Upper lobe of left lung (tissue), 4 donors: ENCODE measurements at regions not wholly inside any gene's neighbourhood (a gene's known extent, or its start where the extent isn't known, plus 50 kb on each side); places are given as distances from the start of the nearest gene placed in this dataset.

Source experiments
- EP300 ChIP-seq, 4 donors: sonication (generic); formaldehyde crosslinking; IDR thresholded peaks; one replicate each; pipeline ENCODE4 v1.5.1; 2017; ENCODE audit warnings: antibody characterized with exemption in 4 of 4, control low read depth in 2 of 4
- POLR2A ChIP-seq, 4 donors: fragments of 450-650 bp; IDR thresholded peaks; one replicate each; pipeline ENCODE4 v1.5.1; 2016 to 2017; ENCODE audit warnings: antibody characterized with exemption in 4 of 4, mild to moderate bottlenecking in 2 of 4
- POLR2AphosphoS5 ChIP-seq, 2 donors: sonication (generic); formaldehyde crosslinking; IDR thresholded peaks; one replicate each; pipeline ENCODE4 v1.5.1; 2017; ENCODE audit warnings: antibody characterized with exemption in 2 of 2
- TF ChIP-seq, protein P1 (sequence below), 6 experiments: fragments of 450-650 bp in 4 of 6; fragments of 200-600 bp in 2 of 6; sonication (generic) in 2 of 6; IDR thresholded peaks; one replicate each; pipeline ENCODE4 v1.5.1; 2016 to 2019; ENCODE audit warnings: antibody characterized with exemption in 6 of 6

DNA sequence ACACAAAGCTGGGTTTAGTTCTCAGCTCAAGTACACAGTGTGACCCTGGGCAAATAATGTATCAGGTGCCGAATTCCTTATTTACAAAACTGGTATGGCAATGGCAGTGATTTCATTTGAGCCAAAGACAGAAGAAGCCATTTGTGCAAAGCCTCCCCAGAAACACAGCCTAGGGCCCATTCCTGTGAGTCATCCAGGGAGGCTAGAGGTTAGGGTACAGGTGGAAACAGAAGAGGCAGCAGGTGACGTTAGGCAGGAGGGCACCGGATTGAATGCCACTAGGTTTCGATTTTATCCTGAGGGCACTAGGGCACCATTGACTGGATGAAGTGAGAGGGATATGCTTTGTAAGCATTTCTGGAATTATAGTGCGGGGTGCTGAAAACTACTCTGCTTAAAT, 766.9 kb upstream of the NR2F2 start:
- TF ChIP-seq, protein P1, sequence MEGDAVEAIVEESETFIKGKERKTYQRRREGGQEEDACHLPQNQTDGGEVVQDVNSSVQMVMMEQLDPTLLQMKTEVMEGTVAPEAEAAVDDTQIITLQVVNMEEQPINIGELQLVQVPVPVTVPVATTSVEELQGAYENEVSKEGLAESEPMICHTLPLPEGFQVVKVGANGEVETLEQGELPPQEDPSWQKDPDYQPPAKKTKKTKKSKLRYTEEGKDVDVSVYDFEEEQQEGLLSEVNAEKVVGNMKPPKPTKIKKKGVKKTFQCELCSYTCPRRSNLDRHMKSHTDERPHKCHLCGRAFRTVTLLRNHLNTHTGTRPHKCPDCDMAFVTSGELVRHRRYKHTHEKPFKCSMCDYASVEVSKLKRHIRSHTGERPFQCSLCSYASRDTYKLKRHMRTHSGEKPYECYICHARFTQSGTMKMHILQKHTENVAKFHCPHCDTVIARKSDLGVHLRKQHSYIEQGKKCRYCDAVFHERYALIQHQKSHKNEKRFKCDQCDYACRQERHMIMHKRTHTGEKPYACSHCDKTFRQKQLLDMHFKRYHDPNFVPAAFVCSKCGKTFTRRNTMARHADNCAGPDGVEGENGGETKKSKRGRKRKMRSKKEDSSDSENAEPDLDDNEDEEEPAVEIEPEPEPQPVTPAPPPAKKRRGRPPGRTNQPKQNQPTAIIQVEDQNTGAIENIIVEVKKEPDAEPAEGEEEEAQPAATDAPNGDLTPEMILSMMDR (IDR thresholded peaks at IDR 0.05) = no peak
- TF ChIP-seq EP300 (IDR thresholded peaks at IDR 0.05) (no peak), POLR2A (IDR thresholded peaks at IDR 0.05) (no peak), POLR2AphosphoS5 (IDR thresholded peaks at IDR 0.05) (no peak)
